GM19351 (cell line): ENCODE measurements at regions not wholly inside any gene's neighbourhood (a gene's known extent, or its start where the extent isn't known, plus 50 kb on each side); places are given as distances from the start of the nearest gene placed in this dataset.
A peak's percentile ranks its signal among the peaks of the same experiment; 100 is the strongest.

Experiments
- ATAC-seq: cut with Tn5 transposase; IDR thresholded peaks from one replicate; pipeline ENCODE4 v1.9.1; 2021; ENCODE audit warnings: mild to moderate bottlenecking, moderate library complexity; ENCODE audit not compliant: unreplicated experiment

DNA sequence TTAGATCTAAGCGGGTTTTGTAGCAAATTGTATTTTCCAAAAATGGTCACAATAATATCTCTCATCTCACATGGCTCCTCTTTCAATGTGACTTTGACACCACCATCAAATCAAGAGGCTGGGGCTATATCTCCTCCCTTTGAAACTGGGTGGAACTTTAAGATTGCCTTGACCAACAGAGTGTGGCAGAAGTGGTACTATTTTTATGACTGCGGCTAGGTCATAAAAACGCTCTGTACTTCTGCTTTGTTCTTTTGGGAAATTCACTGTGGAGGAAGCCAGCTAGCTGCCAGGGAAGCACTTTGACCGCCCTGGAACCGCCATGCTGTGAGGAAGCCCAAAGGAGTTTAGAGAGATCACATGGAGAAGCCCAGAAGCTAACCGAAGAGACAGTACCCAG is 50.7 kb upstream of the ACOT11 start:
- ATAC-seq: no peak

DNA sequence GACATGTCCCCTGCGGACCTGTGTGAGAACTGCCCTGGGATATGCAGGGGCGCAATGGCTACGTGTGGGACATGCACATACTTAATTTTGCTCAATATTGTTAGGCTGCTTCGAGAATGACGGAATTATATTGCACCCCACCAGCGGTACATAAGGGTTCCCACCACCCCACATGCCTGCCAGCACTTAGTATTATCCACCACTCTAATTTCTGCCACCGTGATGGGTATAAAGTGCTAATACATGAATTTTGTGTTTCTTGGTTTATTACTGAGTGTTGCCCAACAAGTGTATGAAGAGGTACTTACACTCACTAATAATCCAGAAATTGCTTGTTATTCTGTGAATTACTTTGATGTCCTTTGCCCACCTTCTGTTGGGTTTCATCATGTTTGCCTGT is 52.1 kb upstream of the ACOT11 start:
- no peak for ATAC-seq

DNA sequence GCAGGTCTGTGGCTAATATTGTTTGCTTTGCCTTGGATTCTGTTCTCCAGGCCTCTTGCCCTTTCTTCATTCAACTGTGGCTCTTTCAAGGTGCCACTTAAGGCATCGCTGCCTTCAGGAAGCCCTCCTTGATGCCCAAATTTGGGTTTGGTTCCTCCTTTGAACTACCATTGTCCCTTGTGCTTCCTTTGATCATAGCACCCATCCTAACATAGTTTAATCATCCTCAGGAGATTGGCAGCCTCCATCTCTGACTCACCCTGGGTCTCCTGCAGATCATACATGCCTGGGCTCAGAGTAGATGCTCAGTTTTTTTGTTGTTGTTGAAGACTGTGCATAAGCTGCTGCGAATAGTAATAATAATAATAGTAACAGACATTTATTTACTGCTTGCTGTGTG is 54.4 kb upstream of the ACOT11 start:
- no peak for ATAC-seq

DNA sequence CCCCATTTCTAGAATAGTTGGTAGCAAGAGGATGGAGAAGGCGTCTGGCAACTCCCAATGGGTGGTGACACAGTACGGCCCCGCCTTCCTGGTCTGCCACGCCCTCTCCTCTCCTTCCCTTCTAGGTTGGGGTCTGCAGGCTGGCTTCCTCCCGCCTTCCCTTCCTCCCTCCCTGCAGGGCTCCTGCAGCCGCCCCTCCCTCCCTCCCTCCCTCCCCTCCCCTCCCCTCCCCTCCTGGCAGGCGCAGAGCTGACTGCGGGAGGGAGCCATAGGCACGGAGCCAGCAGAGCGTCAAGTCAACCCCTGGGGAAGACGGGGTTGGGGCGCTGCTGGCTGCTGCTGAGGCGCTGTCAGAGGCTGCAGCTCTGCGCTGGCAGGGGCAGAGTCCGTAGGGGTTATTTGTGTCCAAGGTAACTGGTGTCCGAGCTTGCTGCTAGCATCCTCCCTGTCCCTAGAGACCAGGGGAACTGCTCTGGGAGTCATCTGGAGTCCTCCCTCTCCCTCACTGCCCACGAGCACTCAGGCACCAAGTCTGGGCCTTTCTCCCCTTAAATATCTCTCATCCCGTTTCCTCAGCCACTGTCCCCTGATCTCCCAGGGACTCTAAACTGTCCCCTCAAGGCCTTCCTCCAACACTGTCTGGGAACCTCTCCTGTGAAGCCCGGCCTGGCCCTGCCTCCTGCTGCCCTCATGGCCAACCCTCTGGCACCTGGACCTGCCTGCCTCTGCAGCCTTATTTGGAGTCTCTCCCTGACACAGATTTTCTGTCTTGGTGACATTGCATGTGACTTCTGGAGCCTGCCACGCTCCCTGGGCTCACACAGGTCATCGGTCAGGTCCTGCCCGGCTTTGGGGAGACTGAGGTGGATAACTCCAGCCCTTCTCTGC is 57.4 kb upstream of the ACOT11 start:
- ATAC-seq: no peak

DNA sequence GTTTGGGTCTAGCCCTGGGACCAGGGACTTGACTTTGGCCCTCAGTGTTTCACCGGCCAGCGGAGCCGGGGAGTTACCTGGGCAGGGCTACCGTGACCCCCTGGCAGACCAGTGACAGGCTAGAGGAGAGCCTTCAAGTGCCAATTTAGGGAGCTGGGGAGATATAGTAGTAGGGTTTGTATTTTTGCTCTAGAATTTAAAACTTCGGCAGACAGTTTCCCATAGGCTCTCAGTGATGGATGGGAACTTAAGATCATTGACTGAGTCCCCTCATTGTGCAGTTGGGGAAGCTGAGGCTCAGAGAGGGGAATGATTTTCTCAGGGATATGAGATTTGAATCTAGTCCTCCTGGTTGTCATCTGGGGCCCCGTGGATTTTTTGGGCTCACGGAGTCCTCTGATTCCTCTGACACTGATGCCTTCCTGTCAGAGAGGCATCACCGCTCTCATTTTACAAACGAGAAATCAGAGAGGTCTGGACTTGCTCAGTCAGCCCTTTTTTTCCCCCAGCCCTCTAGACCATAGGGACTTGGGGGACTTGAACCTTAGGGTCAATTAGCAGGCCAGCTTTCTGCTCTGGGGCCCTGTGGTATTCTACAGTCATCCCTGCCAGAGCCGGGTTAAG is 58.3 kb upstream of the ACOT11 start:
- no peak for ATAC-seq

DNA sequence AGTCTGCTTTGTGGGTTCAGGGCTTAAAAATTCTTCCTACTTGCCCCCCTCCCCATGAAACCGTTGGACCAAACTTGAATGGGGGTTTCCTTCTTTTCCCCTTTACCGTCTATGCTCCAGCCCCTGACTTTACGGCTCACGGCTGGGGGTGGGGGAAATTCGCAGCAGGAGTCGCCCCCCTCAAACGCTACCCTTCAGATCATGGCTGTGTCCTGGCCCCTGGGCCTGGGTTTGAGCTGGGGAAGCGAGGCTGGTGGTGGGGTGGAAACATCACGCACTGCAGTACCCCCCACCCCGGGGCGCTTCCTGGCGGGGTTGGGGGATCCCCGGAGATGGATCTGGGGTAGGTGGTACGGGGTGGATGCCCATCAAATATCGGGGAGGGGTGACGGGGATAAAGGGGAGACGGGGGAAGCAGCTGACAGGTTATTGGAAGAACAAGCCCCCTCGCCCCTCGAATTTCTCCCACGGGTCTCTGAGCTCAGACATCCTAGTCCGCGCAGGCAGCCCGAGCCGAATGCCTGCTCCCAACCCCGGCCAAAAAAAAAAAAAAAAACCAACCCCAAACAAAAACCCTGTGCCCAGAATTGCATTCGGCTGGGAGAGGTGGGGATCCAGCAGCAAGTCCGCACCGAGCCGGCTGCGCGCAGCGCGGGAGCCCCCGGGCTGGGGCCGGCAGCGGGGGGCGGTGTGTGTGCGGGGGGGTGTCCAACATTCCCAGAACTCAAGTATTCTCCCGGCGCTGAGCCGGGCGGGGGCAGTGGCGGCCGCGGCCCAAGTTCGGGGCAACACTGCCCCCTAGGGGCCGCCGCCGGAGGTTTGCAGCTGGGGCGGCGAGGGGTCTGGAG is 59.0 kb upstream of the ACOT11 start:
- ATAC-seq: peak; percentile 68

DNA sequence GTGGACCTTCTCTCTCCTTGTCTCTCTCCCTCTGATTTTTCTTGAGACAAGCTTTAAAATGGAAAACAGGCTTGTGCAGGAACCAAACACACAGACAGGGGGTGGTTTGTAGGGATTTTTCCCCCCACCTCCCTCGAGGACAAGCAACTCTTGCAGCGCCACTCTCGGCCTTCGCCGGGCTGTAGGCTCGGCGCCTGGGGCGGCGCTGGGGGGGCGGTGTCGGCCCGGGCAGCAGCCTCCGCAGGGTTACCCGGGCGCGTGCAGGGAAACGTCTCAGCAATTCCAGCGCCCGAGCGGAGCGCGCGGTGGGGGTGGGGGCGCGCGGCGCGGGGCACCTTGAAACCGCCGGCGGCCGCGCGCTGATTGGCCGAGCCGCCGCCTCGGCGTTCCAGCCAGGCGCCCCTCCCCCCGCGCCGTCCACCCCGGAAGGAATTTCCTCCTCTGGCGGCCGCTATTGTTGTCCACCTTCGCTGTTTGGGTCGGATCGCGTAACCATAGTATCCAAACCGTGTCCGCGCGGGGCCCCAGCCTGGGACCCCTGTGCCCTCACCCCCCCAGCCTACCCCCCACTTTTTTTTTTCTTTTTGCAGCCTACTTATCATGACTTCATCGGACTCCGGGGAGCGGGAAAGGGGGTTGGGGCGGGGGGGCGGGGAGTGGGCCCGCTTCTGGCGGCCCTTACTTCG is 59.8 kb upstream of the ACOT11 start:
- peak; percentile 50 for ATAC-seq

DNA sequence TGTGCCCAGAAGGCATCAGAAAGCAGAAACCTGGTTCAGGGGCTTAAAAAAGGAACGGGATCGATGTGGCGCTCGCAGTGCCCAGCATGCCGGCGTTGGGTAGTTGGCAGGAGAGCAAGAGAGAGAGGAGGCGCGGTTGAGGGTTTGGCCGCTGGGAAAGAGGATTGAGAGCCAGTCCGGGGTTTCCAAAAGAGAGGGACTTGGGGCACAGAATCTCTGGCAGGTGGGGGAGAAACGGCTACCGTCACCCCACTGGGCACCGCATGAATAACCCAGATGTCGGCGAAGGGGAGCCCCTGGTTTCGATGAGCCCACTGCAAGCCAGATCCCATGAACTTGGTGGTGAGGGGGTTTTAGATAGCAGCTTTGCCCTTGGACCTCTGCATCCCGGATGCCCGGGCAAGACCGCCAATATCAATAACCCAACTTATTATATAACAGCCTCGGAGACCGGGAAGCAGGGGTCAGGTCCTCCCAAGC is 60.4 kb upstream of the ACOT11 start:
- ATAC-seq: no peak

DNA sequence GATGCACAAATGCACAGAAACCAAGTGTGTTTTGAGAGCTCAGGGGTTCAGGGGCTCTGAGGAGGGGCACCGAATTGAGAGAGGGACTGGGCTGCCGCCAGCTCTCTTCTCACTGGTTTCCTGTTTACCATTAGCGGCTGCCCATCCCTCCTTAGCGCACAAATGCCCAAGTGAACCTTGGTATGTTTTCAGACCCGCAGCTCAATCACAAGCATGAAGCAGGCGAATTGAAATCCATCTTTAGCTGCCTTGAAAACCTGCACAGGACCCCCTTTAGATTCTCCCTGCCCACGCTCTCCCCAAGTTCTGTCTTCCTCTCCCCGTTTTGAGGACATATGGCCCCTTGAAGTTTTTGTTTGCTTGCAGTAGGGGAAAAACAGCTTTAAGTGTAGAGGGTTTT is 61.1 kb upstream of the ACOT11 start:
- ATAC-seq: no peak

DNA sequence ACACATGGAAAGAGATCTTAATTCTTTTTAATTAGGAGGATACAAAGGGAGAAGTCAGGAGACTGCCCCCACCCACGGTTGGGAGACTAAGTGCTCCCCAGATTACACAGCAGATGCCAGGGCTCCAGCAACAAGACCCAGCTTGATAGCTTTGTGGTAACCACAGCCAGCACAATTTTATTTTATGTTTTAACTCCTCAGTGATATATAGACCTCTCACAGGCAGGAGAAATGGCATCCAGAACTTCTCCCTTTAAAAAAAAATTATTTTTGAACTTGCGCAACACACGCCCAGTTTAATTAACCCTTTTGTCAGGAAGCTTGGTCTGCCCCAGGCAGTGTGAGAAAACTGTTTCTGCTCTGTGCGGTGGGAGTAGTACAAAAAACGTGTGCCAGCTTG is 62.6 kb upstream of the ACOT11 start:
- no peak for ATAC-seq

DNA sequence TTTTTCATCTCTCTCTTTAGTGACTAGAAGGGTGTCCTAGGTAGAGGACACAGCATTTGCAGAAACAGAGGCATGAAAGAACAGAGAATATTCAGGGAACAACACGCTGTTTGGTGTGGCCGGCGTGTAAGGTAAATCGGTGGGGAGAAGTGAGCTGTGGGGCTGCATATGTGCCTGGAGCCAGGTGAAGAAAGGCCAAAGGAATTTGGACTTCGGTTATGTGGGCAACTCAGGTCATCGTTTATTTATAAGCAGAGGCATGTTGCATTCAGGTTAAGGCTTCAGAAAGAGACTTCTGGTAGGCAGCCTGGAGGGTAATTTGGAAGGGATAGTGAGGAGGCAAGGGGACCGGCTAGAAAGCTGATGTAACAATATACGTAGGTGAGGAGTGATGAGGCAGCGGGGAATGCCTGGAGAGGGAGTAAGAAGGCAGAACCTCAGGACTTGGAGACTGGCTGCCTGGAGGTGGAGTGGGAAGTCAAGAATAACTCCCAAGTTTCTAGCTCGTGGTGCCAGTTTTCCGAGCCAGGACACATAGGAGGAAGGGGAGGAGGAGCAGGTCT is 64.1 kb upstream of the ACOT11 start:
- ATAC-seq: no peak

DNA sequence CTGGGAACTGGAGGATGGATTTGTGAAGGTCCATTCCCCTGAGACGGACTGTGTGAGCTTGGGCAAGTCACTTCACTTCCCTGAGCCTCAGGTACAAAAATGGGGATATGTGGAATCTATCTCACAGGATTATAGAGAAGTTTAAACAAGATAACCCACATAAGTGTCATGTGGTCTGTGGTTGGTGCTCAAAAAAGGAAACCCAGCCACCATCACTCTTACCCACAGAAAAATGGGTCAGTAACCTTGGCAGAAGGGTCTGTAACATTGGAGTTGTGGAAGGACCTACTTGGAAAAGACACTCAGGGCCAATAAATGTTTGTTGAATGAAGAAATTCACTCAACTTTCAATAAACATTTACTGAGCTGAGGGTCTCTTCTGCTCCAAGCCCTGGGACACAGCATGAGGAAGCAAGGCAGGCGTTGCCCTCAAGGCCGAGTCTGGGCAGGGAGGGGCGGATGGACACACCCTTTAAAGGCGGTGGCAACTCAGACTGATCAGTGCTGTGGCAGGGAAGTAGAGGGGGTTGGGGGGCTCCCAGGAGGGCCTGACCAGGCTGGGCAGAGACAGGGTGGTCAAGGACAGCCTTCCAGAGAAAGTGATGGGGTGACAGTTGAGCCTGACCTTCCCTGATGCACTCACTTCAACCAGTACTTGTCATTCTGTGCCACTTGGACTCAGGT is 66.7 kb upstream of the ACOT11 start:
- ATAC-seq: no peak

DNA sequence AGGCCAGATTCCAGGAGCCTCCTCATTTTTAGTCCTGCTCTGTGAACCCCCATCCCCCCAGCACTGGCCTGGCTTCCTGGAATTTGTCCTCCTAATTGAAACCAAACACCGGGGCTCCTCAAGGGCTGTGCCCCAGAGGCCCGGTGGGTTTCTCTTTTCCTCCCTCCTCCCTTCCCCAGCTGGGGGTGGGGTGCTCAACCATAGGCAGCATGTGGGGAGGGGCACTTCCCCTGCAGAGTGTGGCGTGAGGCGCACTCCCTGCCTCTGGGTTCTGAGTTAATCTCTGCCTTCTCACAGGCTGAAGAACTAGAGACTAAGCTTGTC is 67.5 kb upstream of the ACOT11 start:
- ATAC-seq: no peak

DNA sequence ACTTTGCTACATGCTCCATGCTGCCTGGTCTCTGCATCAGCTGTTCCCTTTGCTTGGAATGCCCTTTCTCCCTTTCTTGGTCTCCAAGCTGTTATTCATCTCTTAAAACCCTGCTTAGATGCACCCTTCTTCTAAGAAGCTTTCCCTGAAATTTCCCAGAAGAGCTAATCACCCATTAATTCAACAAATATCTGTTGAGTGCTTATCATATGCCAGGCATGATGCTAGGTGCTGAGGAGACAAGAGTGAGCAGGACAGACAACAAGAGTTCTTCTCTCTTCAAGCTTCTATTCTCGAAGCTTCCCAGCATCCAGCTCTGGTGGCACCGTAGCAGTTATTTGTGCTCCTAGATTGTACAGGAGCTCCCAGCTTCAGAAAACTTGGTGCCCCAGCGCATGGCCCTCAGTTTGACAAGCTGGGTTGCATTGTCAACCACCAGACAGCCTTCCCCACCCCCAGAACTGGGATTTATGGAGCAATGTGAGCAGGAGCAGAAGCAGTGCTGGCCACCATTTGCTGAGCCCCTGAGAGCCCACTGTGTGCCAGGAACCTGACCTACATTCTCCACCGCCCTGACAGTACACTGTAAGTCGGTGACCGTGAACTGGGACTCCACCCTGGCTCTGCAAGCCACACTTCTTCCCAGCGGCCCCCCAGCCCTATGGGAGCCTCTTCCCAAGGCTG is 68.0 kb upstream of the ACOT11 start:
- no peak for ATAC-seq

DNA sequence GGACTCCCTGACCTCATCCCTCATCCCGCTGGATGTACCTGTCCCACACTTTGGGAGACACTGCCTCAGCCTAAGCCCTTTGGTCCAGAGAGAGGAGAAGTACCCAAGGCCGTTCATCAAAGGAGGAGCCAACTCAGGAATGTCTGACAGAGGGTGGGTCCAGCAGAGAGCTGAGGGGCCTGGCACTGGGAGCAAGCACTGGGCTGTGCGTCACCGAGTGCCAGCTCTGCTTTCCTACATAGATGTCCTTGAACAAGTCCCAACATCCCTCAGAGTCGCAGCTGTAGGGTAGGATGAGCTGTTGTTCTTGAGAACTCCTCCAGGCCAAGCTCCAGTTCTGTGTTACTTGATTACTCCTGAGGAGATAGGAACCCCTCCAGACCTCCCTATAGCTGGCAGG is 68.8 kb upstream of the ACOT11 start:
- ATAC-seq: no peak

DNA sequence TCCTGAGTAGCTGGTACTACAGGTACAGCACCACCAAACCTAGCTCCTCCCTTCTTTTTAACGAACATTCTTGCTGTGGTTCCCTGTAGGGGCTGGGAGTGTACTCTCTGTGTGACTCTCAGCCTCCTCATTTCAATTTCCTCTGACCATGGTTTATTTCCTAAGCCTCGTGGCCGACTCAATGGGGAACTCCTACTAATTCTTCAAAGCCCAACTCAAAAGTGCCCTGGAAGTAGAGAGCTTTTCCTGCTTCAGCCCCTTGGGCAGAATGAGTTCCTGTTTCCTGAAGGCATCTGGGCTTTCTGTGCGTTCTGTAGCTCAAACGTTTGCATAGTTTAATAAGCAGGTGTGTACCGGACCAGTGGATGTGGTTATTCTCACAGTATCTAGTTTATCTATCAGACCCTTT is 70.9 kb upstream of the ACOT11 start:
- ATAC-seq: no peak

DNA sequence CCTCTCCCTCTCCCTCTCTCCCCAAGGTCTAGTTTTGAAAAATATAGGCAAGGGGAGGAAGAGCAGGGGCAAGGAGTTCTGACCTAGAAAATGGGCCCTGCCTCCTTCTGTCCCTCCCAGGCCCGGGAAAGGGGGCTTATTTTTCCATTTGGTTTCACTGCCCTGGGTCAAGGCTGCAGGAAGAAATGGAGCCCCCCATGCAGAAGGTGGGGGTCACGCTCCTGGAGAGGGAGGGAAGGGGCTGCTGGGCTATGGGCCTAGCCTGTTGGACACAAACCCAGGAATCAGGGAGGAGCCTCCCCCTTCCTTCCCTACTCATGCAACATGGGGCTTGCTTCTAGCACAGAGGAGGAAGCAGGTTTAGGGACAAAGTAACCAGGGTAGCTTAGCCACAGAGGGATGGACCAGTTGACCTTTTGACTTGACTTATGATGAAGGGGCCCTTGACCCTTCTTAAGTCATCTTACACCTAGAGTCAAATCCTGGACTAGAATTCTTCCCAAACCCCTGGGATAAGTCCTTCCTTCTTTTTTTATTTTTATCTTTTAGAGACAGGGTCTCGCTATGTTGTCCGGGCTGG is 70.4 kb upstream of the SSBP3 start:
- no peak for ATAC-seq

DNA sequence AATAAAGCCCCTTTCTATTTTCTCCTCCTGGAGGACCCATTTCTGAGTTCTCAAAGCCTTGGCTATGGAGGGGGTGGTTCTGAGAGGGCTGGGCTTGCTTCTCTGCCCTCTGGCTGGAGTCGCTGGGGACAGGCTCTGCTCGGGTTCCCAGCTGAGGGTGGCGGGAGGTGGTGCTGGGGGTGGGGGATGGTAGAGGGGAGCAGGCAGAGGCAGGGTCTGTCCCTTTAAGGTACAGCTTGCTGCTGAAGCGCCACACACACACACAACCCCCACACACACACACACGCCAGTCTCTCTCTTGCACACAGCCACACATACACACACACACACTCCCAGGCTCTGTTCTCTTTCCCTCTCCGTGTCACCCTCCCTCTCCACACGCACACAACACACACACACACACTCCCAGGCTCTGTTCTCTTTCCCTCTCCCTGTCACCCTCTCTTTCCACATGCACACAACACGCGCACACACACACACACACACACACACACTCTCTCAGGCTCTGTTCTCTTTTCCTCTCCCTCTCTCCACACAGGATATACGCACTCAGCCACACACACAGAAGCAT is 69.8 kb upstream of the SSBP3 start:
- no peak for ATAC-seq

DNA sequence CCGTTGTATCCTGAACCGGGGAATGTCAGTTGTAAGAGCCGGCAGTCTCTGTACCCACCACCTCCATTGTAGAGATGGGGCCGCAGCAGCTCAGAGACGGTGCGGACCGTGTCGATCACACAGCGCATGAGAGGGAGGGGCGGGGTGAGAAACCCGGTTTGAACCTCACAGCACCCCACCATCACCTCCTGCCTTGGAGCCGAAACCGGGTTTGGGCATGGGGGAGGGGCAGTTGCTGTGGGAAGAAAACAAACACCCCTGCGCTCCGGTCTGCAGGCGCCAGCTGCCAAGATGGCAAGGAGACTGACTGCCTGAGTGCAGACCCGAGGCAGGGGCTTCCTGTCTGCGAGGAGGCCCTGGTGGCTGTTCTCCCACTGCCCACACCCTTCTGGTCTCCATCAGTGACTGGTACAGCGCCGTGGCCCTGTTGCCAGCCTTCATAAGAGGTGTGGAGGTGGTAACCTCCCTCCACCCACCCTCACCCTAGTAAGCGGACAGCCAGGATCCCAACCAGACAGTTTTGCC is 69.2 kb upstream of the SSBP3 start:
- ATAC-seq: no peak
